SK-N-MC (cell line): ENCODE measurements at regions not wholly inside any gene's neighbourhood (a gene's known extent, or its start where the extent isn't known, plus 50 kb on each side); places are given as distances from the start of the nearest gene placed in this dataset.

Source experiments
- EZH2 ChIP-seq: fragments of 200-600 bp; sonication (generic); IDR thresholded peaks from one replicate; pipeline ENCODE4 v1.6.1; 2017; ENCODE audit warnings: antibody characterized with exemption
- POLR2AphosphoS5 ChIP-seq: IDR thresholded peaks from 2 replicates; pipeline ENCODE4 v1.6.1; 2012; ENCODE audit warnings: mild to moderate bottlenecking, low read depth, low read length, borderline replicate concordance

GRCh38 chr2:111653103-111653624, 230.8 kb downstream of the ANAPC1 start:
- no peak for TF ChIP-seq EZH2
- TF ChIP-seq POLR2AphosphoS5: no peak
